Activated CD4-positive, alpha-beta T cell treated with anti-CD3 and anti-CD28 coated beads, Interleukin-2, amount 50 U/mL, for 4 hours (primary cell): ENCODE measurements at regions not wholly inside any gene's neighbourhood (a gene's known extent, or its start where the extent isn't known, plus 50 kb on each side); places are given as distances from the start of the nearest gene placed in this dataset.

Source experiments
- DNase-seq, 2 experiments: peaks; one replicate each; pipeline ENCODE4 v3.0.0-alpha.2; 2020

DNA sequence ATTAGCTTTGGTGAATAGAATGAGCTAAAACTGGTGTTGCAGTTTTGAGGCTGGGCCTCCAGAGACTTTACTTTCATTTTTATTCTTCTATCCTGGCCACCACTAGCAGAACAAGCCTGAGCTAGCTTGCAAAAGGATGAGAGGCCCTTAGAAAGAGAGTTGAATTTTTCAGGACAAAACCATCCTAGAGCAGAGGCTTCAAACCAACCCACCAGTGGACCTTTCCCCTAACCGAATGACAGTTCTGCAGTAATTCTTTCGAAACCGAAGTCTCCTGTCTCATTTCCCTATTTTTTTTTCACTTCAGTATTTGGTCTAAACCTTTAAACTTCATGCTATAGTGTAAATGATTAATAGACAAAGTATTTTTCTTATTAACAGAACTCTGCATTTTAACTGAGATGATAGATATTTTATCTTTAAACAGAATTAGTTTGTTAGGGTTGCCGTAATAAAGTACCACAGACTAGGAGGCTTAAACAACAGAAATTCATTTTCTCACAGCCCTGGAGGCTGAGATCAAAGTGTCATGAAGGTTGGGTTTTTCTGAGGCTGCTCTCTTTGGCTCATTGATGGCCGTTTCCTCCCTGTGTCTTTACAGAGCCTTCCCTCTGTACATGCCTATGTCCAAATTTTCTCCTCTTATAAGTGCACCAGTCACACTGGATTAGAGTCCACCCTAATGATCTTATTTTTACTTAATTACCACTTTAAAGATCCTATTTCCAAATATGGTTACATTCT is 80.6 kb upstream of the PAK5 start:
- DNase-seq: no peak

DNA sequence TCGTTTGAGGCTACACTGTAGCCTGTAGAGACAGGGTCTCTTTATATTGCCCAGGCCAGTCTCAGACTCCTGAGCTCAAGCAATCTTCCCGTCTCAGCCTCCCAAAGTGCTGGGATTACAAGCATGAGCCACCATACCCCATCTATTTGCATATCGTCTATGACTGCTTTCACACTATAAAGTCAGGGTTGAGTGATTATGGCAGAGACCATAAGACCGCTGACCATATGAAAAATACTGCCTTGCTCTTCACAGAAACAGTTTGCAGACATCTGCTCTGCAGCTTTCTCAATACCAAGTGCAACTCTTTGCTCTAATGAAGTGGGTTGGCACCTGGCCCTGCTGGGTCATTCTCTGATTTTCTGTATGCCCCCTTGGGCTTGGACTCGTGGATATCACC is 79.5 kb upstream of the PAK5 start:
- no peak for DNase-seq

DNA sequence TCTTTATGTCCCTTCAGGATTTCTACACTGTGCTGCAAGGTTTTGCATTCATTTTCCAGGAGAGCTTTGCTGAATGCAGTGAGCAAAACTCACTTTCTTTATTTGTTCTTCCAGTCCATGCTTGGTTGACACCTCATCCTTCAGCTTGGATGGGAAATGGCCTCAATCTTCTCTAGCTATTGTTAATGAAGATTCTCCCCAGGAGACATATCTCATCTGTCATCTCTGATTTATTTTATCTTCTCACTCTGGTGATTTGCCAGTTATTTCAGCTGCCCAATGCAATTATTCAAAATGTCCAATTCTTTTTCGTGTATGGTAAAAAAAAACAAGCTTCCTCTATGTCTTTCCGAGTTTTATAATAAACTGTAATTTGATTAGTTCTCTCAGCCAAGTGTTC is 77.9 kb upstream of the PAK5 start:
- DNase-seq: no peak

DNA sequence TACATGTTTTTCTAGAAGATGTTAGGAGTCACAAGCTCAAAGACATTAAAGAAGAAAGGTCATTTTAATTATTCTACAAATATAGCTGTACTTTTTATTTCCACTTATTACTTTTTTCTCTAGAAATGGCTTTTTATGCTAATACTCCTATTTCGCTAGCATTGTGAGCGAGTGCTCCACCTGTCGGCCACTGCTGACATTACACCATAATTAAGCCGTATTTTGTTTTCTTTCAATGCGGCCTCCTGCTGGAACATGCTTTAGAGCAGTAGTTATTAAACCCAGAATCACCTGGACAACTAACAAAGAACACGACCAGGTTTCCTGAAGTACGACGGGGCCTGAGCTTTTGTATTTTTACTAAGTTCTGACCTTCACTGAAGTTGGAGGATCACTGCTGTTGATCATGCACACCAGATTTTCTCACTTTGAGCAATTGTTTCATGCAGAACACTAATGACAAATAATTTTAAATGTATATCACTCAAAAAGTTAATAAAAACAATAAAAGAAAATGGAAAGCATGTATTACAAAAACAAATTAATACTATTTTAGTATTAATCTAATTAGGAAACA is 74.1 kb upstream of the PAK5 start:
- peak; percentile 4 to 8 for DNase-seq

DNA sequence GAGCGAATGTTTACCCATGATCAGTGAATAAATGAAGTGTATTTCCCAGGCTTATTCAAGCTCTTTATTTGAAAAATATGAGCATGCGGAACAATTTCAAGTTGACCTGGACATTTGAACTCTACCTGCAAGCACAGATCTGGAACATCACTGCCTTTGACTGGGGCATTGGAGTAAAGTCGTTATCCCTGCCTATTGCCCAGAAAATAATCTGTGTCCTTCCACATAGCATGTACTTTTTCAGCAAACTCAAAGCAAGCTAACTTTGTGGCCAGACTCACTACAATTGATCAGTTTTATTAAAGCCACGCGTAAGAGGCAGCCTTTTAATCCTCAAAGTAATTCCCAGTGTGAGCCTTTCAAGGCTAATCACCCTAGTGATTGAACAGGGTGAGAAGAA is 73.4 kb upstream of the PAK5 start:
- DNase-seq: no peak

DNA sequence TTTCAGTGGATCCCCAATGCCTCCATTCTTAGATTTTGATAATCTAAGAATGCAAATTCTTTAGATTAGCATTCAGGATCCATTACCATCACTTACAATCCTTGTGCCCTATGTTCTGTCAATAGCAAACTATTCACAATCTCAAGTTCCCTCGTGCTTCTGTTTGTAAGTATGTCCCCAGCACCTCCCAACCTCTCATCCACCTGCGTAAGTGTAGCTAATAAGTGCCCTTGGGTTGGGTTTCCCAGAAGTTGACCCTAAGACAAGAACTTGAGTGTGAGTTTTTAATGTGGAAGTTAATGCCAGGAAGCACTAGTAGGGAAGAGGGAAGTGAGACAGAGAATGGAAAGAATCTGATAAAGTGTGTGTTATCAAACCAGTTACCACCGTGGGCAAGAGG is 72.6 kb upstream of the PAK5 start:
- no peak for DNase-seq

DNA sequence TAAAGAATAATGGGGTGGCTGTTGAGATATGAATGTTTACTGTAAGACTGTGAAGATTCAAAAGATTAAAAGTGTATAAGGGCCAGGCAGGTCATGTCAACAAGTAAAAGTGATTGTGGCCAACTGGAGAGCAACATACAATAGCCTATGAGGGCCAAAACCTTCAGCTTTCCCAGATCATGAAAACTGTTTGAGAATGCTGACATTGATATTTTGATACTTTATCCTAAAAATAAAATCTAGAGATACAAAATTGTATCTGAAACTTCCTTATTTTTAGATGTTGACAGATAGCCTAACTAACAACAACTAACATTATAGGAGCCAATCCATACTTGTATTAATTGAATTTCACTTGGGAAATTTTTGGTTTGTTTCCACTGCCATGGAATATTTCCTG is 70.3 kb upstream of the PAK5 start:
- no peak for DNase-seq

DNA sequence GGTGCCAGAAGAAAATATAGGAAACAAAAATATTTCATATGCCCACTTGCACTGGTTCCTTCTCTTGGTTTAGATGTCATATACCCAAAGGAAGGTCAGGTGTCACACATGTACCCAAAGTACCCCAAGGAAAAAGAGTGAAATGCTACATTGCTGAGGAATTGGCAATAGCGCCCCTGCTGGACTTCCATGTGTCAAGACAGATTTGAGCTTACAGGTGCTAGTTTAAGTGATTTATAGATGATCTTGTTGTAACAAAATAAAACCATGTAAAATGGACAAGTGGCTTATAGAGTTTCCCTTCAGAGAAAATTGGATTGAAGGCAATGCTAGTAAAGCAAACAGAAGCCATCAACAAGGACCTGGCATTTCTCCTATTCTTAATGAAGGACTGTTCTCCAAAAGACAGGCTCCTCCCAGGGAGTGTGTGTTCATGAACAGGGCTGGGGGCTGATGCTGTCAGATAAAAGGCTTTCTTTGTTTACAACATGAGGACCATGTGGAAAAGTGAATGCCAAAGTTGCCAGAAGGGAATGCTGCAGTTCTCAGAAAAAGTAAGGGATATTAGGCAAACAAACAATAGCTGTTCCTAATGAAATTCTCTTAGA is 64.3 kb upstream of the PAK5 start:
- no peak for DNase-seq

DNA sequence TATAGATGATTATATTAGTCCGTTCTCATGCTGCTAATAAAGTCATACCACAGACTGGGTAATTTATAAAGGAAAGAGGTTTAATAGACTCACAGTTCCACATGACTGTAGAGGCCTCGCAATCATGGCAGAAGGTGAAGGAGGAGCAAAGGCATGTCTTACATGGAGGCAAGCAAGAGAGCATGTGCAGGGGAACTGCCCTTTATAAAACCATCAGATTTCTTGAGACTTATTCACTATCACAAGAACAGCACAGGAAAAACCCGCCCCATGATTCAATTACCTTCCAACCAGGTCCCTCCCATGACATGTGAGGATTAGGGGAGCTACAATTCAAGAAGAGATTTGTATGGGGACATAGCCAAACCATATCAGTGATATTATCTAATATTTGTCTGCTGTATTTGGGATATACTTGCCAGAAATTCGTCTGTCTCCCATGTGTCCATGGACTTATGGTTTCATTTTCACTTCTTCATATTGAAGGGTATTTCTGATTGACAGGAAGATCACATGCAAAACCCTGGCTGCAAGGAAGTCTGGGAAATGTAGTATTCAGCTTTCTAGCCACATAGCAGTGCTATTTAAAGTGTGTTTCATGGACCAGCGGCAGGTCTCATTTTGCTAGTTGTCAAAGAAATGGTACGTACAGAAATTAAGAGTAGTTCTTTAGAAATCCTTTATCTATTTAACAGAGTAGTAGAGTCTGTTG is 50.5 kb upstream of the PAK5 start:
- no peak for DNase-seq
